Stimulated activated CD8-positive, alpha-beta memory T cell treated with anti-CD3 and anti-CD28 coated beads, Interleukin-7, amount 100 ng/mL, for 1 hour (primary cell): ENCODE measurements at regions not wholly inside any gene's neighbourhood (a gene's known extent, or its start where the extent isn't known, plus 50 kb on each side); places are given as distances from the start of the nearest gene placed in this dataset.
"Not testable (repeated sequence)": the region's sequence is repeated elsewhere in the genome, so short reads cannot be mapped to it uniquely, and the experiment has no call there.

Experiments used
- DNase-seq, 2 donors: peaks; one replicate each; pipeline ENCODE4 v3.0.0-alpha.2; 2020; ENCODE audit warnings: low read depth in 2 of 2

- no peak for DNase-seq
Observed at GRCh38 chr12:65728848-65729793, 95.2 kb upstream of the HMGA2 start.

GRCh38 chr12:65731771-65732170 lies 92.5 kb upstream of the HMGA2 start:
- DNase-seq, result no peak

- not testable (repeated sequence) for DNase-seq
Observed at GRCh38 chr12:65733643-65734042, 90.6 kb upstream of the HMGA2 start.

- DNase-seq, result no peak
Observed at GRCh38 chr12:65734226-65734625, 90.1 kb upstream of the HMGA2 start.

GRCh38 chr12:65739606-65740005 lies 84.7 kb upstream of the HMGA2 start:
- DNase-seq, result no peak

- DNase-seq, result no peak
Observed at GRCh38 chr12:65740506-65740872, 83.8 kb upstream of the HMGA2 start.

GRCh38 chr12:65740873-65741600 lies 83.2 kb upstream of the HMGA2 start:
- DNase-seq, result peak in 1 of 2 donors; percentile 24

- no peak for DNase-seq
Observed at GRCh38 chr12:65741656-65742017, 82.6 kb upstream of the HMGA2 start.

GRCh38 chr12:65742018-65743010 lies 82.0 kb upstream of the HMGA2 start:
- DNase-seq, result no peak

GRCh38 chr12:65744236-65744840 lies 79.9 kb upstream of the HMGA2 start:
- not testable (repeated sequence) for DNase-seq

- no peak for DNase-seq
Observed at GRCh38 chr12:65747338-65747737, 76.9 kb upstream of the HMGA2 start.

GRCh38 chr12:65748332-65748731 lies 76.0 kb upstream of the HMGA2 start:
- no peak for DNase-seq

GRCh38 chr12:65754290-65754689 lies 70.0 kb upstream of the HMGA2 start:
- no peak for DNase-seq

- no peak for DNase-seq
Observed at GRCh38 chr12:65754744-65755595, 69.3 kb upstream of the HMGA2 start.

GRCh38 chr12:65755596-65755978 lies 68.7 kb upstream of the HMGA2 start:
- DNase-seq, result no peak

GRCh38 chr12:65756267-65756666 lies 68.0 kb upstream of the HMGA2 start:
- no peak for DNase-seq

- DNase-seq, result no peak
Observed at GRCh38 chr12:65756956-65757511, 67.2 kb upstream of the HMGA2 start.

GRCh38 chr12:65758401-65758800 lies 65.9 kb upstream of the HMGA2 start:
- no peak for DNase-seq

- DNase-seq, result no peak
Observed at GRCh38 chr12:65759735-65760134, 64.5 kb upstream of the HMGA2 start.

- DNase-seq, result no peak
Observed at GRCh38 chr12:65761301-65761700, 63.0 kb upstream of the HMGA2 start.
